ENCODE measurements at regions not wholly inside any gene's neighbourhood (a gene's known extent, or its start where the extent isn't known, plus 50 kb on each side); places are given as distances from the start of the nearest gene placed in this dataset.

- TF ChIP-seq CTCF (conservative IDR thresholded peaks at IDR 0.05 in 1 of 2, IDR thresholded peaks at IDR 0.05 in 1 of 2; ENCODE audit: low read depth in 1 of 2, low read length in 2 of 2) (no peak), EZH2 (IDR thresholded peaks at IDR 0.05; ENCODE audit: low read length, missing control alignments) (no peak)
These were observed 144.6 kb downstream of the KCTD12 start for GRCh38 chr13:76741624-76742023.

Measured in fibroblast of lung (primary cell).